ENCODE measurements at regions not wholly inside any gene's neighbourhood (a gene's known extent, or its start where the extent isn't known, plus 50 kb on each side); places are given as distances from the start of the nearest gene placed in this dataset.

GRCh38 chrX:115988825-115989224 is 181.7 kb upstream of the AGTR2 start:
- H3K4me3 ChIP-seq = no peak overlapping the region
- H3K36me3 ChIP-seq = no peaks in the 10 kb centered on the region
- TF ChIP-seq POLR2AphosphoS5 (IDR thresholded peaks at IDR 0.05) = no peak
- no peak for TF ChIP-seq POLR2A (IDR thresholded peaks at IDR 0.05)
- no peak for TF ChIP-seq CTCF (IDR thresholded peaks at IDR 0.05 in 8 of 11, conservative IDR thresholded peaks at IDR 0.05 in 3 of 11)
- H3K27me3 ChIP-seq (replicated peaks in 1 of 7) = peaks cover 0 to under 1% (median 0%) of the 10 kb centered on the region in 7 donors
- intact Hi-C loops (cut with DNase I; ENCODE audit: low total_unique reads) = no loop called here
- H3K4me1 ChIP-seq = no peaks in the 10 kb centered on the region
- DNase-seq = no peak
- H3K27ac ChIP-seq = no peak overlapping the region
- peaks cover 0 to 8% (median 0%) of the 10 kb centered on the region in 8 donors for H3K9me3 ChIP-seq
- 25 to 32% (median 31%) methylated on average over 3 of the region's 3 CpGs for WGBS, 5 donors

- no peak overlapping the region for H3K27ac ChIP-seq
- no peaks in the 10 kb centered on the region for H3K36me3 ChIP-seq
- intact Hi-C loops (cut with DNase I; ENCODE audit: low total_unique reads) = no loop called here
- no peaks in the 10 kb centered on the region for H3K27me3 ChIP-seq (replicated peaks in 1 of 7)
- H3K4me3 ChIP-seq = no peak overlapping the region
- no peaks in the 10 kb centered on the region for H3K4me1 ChIP-seq
- 23 to 54% (median 41%) methylated on average over 1 of the region's 1 CpG for WGBS, 5 donors
- DNase-seq = no peak
- TF ChIP-seq CTCF (IDR thresholded peaks at IDR 0.05 in 8 of 11, conservative IDR thresholded peaks at IDR 0.05 in 3 of 11) (no peak), POLR2AphosphoS5 (IDR thresholded peaks at IDR 0.05) (no peak), POLR2A (IDR thresholded peaks at IDR 0.05) (no peak)
- H3K9me3 ChIP-seq = peaks cover 0 to 8% (median 0%) of the 10 kb centered on the region in 8 donors
Measured at GRCh38 chrX:115989686-115990085, 180.9 kb upstream of the AGTR2 start.

GRCh38 chrX:116009346-116009745 is 161.2 kb upstream of the AGTR2 start:
- TF ChIP-seq POLR2AphosphoS5 (IDR thresholded peaks at IDR 0.05) = no peak
- TF ChIP-seq CTCF (IDR thresholded peaks at IDR 0.05 in 8 of 11, conservative IDR thresholded peaks at IDR 0.05 in 3 of 11) = no peak
- Histone ChIP-seq H3K4me1 (no peaks in the 10 kb centered on the region), H3K4me3 (no peak overlapping the region), H3K36me3 (no peaks in the 10 kb centered on the region), H3K27ac (no peak overlapping the region), H3K27me3 (replicated peaks in 1 of 7) (no peaks in the 10 kb centered on the region), H3K9me3 (peaks cover 0 to 5% (median 0%) of the 10 kb centered on the region in 8 donors)
- DNase-seq = no peak
- intact Hi-C loops (cut with DNase I; ENCODE audit: low total_unique reads) = no loop called here
- 73 to 100% (median 83%) methylated on average over 1 of the region's 1 CpG for WGBS, 5 donors

GRCh38 chrX:116009861-116010710 is 160.5 kb upstream of the AGTR2 start:
- Histone ChIP-seq H3K27ac (no peak overlapping the region), H3K9me3 (peaks cover 0 to 5% (median 0%) of the 10 kb centered on the region in 8 donors), H3K36me3 (no peaks in the 10 kb centered on the region), H3K4me3 (no peak overlapping the region), H3K4me1 (no peaks in the 10 kb centered on the region), H3K27me3 (replicated peaks in 1 of 7) (no peaks in the 10 kb centered on the region)
- DNase-seq = peak; percentile 56
- intact Hi-C loops (cut with DNase I; ENCODE audit: low total_unique reads) = no loop called here
- TF ChIP-seq CTCF (IDR thresholded peaks at IDR 0.05 in 8 of 11, conservative IDR thresholded peaks at IDR 0.05 in 3 of 11) = no peak
- no peak for TF ChIP-seq POLR2A (IDR thresholded peaks at IDR 0.05)
- no peak for TF ChIP-seq POLR2AphosphoS5 (IDR thresholded peaks at IDR 0.05)
- 0 to 14% (median 4%) methylated on average over 8 of the region's 8 CpGs for WGBS, 5 donors
